ENCODE measurements at regions not wholly inside any gene's neighbourhood (a gene's known extent, or its start where the extent isn't known, plus 50 kb on each side); places are given as distances from the start of the nearest gene placed in this dataset.

- WGBS, 2 donors (ENCODE audit: low coverage in 1 of 2), result 90 to 100% methylated on average over 1 to 3 of the region's 11 CpGs
- no peaks in the 10 kb centered on the region for H3K9me3 ChIP-seq
- H3K4me1 ChIP-seq, result peaks cover 0 to 19% (median 0%) of the 10 kb centered on the region in 3 donors
- no peaks in the 10 kb centered on the region for H3K36me3 ChIP-seq
- no peak for ATAC-seq
- H3K4me3 ChIP-seq, result no peak overlapping the region
- no peaks in the 10 kb centered on the region for H3K27me3 ChIP-seq
- H3K27ac ChIP-seq, result no peak overlapping the region
- TF ChIP-seq POLR2AphosphoS5 (IDR thresholded peaks at IDR 0.05) (no peak), CTCF (IDR thresholded peaks at IDR 0.05) (no peak), POLR2A (IDR thresholded peaks at IDR 0.05) (no peak)
Observed at GRCh38 chr20:24741493-24742072, 207.5 kb upstream of the CST7 start.

- no peaks in the 10 kb centered on the region for H3K36me3 ChIP-seq
- TF ChIP-seq POLR2AphosphoS5 (IDR thresholded peaks at IDR 0.05) (no peak), POLR2A (IDR thresholded peaks at IDR 0.05) (no peak), EP300 (IDR thresholded peaks at IDR 0.05) (no peak), CTCF (IDR thresholded peaks at IDR 0.05) (no peak)
- no peak overlapping the region for H3K27ac ChIP-seq
- H3K4me1 ChIP-seq, result peaks cover 0 to 11% (median 0%) of the 10 kb centered on the region in 3 donors
- no peaks in the 10 kb centered on the region for H3K9me3 ChIP-seq
- WGBS, 2 donors (ENCODE audit: low coverage in 1 of 2), result 83% methylated on average over 1 of the region's 7 CpGs; no CpG with 5 or more reads in 1 of the 2 donors
- H3K4me3 ChIP-seq, result no peak overlapping the region
- no peak for ATAC-seq
- H3K27me3 ChIP-seq, result no peaks in the 10 kb centered on the region
Observed at GRCh38 chr20:24742436-24742835, 206.6 kb upstream of the CST7 start.

- no peak for ATAC-seq
- no peaks in the 10 kb centered on the region for H3K27me3 ChIP-seq
- H3K4me1 ChIP-seq, result peaks cover 0 to 11% (median 0%) of the 10 kb centered on the region in 3 donors
- H3K36me3 ChIP-seq, result no peaks in the 10 kb centered on the region
- WGBS, 2 donors (ENCODE audit: low coverage in 1 of 2), result 100% methylated on average over 3 of the region's 5 CpGs; no CpG with 5 or more reads in 1 of the 2 donors
- H3K9me3 ChIP-seq, result no peaks in the 10 kb centered on the region
- H3K27ac ChIP-seq, result no peak overlapping the region
- no peak overlapping the region for H3K4me3 ChIP-seq
- TF ChIP-seq POLR2A (IDR thresholded peaks at IDR 0.05) (no peak), EP300 (IDR thresholded peaks at IDR 0.05) (no peak), POLR2AphosphoS5 (IDR thresholded peaks at IDR 0.05) (no peak), CTCF (IDR thresholded peaks at IDR 0.05) (no peak)
Observed at GRCh38 chr20:24742989-24743388, 206.1 kb upstream of the CST7 start.

GRCh38 chr20:24743641-24744040 lies 205.4 kb upstream of the CST7 start:
- no peak for ATAC-seq
- no peak overlapping the region for H3K27ac ChIP-seq
- H3K27me3 ChIP-seq, result no peaks in the 10 kb centered on the region
- TF ChIP-seq EP300 (IDR thresholded peaks at IDR 0.05) (no peak), CTCF (IDR thresholded peaks at IDR 0.05) (no peak), POLR2AphosphoS5 (IDR thresholded peaks at IDR 0.05) (no peak), POLR2A (IDR thresholded peaks at IDR 0.05) (no peak)
- no peak overlapping the region for H3K4me3 ChIP-seq
- H3K4me1 ChIP-seq, result peaks cover 0 to 11% (median 0%) of the 10 kb centered on the region in 3 donors
- WGBS, 2 donors (ENCODE audit: low coverage in 1 of 2), result 42 to 76% methylated on average over 1 to 4 of the region's 5 CpGs
- H3K9me3 ChIP-seq, result no peaks in the 10 kb centered on the region
- no peaks in the 10 kb centered on the region for H3K36me3 ChIP-seq

GRCh38 chr20:24744747-24745146 lies 204.3 kb upstream of the CST7 start:
- Histone ChIP-seq H3K27ac (no peak overlapping the region), H3K27me3 (no peaks in the 10 kb centered on the region), H3K4me1 (peaks cover 0 to 3% (median 0%) of the 10 kb centered on the region in 3 donors), H3K9me3 (no peaks in the 10 kb centered on the region), H3K36me3 (no peaks in the 10 kb centered on the region), H3K4me3 (no peak overlapping the region)
- 83 to 95% methylated on average over 2 to 3 of the region's 3 CpGs for WGBS, 2 donors (ENCODE audit: low coverage in 1 of 2)
- ATAC-seq, result no peak
- no peak for TF ChIP-seq CTCF (IDR thresholded peaks at IDR 0.05)
- TF ChIP-seq POLR2AphosphoS5 (IDR thresholded peaks at IDR 0.05), result no peak
- TF ChIP-seq EP300 (IDR thresholded peaks at IDR 0.05), result no peak
- no peak for TF ChIP-seq POLR2A (IDR thresholded peaks at IDR 0.05)

Measured in gastroesophageal sphincter (tissue), 4 donors.